ENCODE measurements at regions not wholly inside any gene's neighbourhood (a gene's known extent, or its start where the extent isn't known, plus 50 kb on each side); places are given as distances from the start of the nearest gene placed in this dataset.

DNA sequence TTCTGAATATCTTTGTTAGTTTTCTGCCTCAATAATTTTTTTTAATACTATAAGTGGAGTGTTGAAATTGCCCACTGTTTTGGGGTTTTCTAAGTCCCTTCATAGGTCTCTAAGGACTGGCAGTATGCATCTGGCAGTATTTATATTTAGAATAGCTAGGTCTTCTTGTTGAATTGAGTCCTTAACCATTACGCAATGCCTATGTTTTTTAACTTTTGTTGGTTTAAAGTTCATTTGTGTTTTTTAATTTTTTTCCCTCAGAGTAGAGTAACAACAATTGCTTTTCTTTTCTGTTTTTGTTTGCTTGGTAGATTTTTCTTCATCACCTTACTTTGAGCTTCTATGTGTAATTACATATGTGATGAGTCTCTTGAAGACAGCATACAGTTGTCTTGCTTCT lies 375.9 kb upstream of the EYS start:
- TF ChIP-seq EP300 (IDR thresholded peaks at IDR 0.05; ENCODE audit: borderline replicate concordance) (no peak), YY1 (IDR thresholded peaks at IDR 0.05; ENCODE audit: low read depth) (no peak), TAF1 (IDR thresholded peaks at IDR 0.05; ENCODE audit: low read depth) (no peak), RAD21 (IDR thresholded peaks at IDR 0.05; ENCODE audit: low read depth) (no peak), MAX (IDR thresholded peaks at IDR 0.05) (no peak), FOXM1 (IDR thresholded peaks at IDR 0.05; ENCODE audit: borderline replicate concordance, low read depth) (no peak), EGR1 (IDR thresholded peaks at IDR 0.05) (no peak), ZBTB7A (IDR thresholded peaks at IDR 0.05; ENCODE audit: low read depth) (no peak), REST (IDR thresholded peaks at IDR 0.05; ENCODE audit: low read depth) (no peak), TCF12 (IDR thresholded peaks at IDR 0.05; ENCODE audit: low read depth) (no peak), USF1 (IDR thresholded peaks at IDR 0.05) (no peak), CEBPB (IDR thresholded peaks at IDR 0.05) (no peak), NFIC (IDR thresholded peaks at IDR 0.05) (no peak), TEAD4 (IDR thresholded peaks at IDR 0.05) (no peak)
